ENCODE measurements at regions not wholly inside any gene's neighbourhood (a gene's known extent, or its start where the extent isn't known, plus 50 kb on each side); places are given as distances from the start of the nearest gene placed in this dataset.

DNA sequence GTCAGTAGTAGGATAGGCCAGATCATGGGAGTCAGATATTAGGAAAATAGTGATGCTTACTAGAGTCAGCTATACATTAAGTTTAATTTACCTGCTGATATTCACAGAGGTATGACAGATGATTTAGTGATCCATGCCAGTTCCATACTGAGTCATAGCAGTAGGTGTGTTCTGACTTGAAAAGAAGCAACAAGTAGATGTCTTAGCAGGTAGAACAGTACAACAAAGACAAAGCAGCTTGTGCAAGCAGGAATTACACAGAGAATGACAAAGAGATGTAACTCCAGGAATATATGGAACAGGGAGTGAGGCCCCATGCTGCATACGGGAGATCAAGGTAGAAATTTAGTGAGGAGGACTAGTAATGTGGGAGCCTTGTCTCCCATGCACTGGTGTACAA is 556.9 kb downstream of the SLC16A7 start:
- no peak for DNase-seq

DNA sequence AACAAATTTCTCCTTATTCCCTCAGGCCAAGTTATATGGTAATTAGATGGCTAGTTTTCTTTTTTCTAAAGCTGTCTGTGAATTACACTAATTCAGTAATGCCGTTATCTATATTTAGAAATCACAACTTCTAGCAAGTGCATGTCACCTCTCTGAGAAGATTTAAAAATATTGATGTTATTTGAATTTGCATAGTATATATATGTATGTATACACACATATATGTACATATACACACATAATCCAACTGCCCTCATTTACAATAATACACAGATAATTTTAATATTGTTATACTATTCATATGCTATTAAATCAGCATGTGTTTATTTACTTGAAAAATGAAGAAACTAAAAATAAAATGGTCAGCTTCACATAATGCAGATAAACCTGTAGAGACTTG is 563.9 kb downstream of the SLC16A7 start:
- DNase-seq: no peak

DNA sequence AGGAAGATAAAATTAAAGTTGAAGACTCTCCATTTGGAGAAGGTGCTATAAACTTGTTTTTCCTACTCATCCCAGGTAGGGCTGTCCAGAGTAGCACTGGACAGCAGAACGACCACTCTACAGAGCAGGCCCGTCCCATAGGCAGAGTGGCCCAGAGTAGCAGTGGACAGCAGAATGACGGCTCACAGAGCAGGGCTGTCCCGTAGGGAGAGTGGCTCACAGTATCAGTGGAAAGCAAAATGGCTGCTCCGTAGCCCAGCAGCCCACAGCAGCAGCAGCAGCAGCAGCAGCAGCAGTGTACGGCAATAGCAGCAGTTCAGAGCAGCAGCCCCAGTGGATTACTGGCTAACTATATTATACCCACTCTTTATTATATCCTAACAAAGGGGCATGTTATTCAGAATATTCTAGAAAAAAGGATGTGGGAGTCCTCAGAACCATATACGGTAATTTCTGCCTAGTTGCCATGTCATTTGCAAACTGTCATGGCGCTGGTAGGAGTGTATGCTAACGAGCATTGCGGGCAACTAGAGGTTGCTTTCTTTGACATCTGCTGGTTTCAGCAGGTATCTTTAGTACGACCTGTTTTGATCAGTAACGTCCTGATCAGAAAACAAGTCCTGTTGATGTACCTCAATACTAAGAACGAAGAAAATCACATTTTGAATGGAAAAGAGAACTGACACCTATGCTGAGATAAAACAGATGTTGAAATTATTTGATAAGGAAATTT is 567.3 kb downstream of the SLC16A7 start:
- DNase-seq: no peak

DNA sequence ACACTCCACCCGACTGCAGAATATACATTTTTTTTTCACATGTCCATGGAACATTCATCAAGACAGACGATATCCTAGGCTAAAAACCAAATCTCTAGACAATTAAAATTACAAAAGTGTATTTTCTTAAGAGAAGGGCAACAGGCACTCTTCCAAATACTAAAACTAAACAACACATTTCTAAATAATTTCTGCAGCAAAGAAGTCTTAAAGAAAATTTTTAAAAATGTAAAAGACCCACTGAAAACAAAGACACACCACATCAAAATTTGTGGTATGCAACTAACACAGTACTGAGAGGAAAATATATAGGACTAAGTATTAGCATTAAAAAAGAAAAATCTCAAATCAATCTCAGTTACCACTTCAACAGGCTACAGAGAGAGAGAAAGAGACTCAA is 570.0 kb downstream of the SLC16A7 start:
- no peak for DNase-seq

DNA sequence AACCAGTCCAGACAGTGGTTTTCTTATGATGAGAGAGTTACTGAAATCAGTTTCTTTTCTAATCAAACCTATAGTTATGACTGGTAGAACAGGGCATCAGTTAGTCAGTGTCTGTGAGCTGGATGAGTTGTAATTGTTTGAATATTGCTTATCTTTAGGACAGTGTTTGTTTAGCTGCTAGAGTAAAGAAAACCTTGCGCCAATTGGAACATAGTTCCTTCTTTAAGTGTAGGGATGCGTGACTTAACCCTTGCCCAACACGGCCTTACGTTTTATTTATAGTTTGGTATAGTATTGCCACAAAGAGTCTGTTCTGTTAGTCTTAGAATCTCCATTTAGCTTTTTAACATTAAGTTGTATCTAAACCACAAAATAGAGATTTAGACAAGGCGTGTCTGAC is 572.6 kb downstream of the SLC16A7 start:
- no peak for DNase-seq

DNA sequence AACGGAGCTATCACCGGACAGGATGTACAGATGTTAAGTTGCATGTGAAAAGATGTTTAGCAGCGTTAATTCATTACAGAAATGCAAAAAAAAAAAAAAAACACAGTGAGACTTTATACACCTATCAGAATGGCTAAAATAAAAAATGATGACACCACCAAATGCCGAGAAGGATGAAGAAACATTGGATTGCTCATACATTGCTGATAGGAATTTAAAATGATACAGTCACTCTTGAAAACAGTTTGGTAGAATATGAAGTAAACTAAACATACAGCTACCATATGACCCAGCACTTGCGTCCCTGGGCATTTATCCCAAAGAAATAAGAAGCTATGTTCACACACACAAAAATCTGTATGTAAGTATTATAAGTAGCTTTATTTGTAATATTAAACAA is 574.1 kb downstream of the SLC16A7 start:
- DNase-seq: no peak

DNA sequence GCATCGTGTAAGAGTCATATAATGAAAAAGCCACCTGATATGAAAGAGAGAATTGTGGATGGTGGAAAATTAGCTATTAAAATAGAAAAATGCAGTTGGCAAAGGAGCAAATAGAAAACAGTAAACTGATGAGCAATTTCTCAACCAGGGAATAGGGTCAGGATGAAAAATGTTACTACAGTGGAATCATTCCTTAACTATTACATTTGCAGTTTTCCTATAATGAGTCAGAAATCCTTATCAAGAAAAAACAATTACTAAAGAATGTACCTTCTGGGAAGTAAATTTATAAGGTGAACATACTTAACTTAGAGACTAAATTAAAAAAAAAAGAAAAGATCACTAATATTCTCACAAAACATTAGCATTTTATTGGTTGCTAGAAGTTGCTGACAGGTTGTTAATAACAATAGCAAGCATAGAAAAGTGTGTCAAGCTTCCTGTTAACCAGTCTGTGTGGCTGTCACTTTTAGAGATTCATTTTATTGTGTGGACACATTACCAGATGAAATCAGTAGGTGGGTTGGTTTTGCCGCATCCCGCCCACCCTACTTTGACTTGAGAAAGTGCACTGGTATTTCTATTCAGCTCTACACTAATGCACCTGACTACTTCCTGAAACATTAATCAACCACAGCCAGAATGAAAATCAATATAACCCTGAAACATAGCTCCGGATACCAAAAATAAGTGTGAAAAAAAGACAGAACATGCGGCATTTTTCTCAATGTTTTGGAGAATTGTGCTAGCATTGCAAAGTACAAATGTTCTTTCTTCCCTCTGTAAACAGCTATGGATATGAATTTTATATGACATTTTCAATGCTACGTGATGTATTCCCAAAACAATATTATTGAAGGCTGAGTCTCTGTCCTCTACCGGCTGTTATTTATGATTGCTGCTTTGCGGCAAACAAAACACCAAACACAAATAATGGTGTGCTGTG is 576.7 kb downstream of the SLC16A7 start:
- DNase-seq: no peak

DNA sequence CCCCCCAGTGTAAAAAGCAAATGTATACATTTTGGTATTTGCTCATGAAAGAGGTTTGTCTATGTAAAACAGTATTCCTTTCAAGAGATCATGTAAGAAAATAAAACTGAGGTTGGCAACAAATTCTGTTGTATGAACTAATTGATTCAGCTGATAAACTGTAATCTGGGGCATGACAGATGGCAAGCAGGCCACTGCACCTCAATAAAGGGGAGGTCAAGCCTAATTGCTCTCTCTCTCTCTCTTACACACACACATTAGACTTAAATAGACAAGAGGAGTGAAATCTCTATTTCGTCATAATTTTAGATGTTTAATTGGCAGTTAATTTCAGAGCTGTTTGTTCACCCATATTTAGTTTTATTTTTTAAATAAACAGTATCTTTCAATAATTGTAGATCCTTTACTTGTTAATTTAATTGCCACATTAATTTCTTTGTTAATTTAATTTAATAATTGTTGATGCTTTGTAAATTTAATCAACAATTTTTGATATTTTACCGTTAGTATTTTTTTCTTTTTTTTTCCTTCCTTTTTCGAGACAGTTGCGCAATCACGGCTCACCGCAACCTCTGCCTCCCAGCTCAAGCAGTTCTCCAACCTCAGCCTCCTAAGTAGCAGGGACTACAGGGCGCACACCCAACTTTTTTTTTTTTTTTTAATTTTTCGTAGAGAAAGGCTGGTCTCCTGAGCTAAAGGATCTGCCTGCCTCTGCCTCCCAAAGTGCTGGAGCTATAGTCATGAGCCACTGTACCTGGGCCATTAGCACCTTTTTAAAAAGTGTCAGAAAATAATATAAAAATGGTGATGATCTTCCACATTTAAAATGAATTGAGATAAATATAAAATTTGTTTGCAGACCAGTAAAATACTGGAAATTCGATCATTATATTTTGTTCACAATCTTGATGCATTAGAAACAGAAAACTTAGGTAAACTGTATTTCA is 577.7 kb downstream of the SLC16A7 start:
- no peak for DNase-seq

DNA sequence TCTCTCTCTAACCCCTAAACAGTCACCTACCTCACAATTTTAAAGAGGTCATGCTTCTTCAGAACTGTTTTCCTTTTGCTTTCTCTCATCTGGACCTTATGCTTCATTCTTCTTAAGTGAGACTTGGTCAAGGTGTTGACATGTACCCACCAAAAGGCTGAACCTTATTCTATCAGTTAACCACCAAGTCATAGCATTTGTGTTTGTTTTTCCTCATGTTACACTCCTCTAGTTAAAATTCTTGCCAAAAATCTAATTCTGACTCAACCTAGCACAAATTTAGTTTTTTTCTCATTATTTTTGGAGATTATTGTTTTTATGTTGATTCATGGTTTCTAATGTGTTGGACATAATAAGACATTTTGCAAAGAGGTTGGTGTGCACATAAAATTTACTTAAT is 578.6 kb downstream of the SLC16A7 start:
- DNase-seq: no peak

DNA sequence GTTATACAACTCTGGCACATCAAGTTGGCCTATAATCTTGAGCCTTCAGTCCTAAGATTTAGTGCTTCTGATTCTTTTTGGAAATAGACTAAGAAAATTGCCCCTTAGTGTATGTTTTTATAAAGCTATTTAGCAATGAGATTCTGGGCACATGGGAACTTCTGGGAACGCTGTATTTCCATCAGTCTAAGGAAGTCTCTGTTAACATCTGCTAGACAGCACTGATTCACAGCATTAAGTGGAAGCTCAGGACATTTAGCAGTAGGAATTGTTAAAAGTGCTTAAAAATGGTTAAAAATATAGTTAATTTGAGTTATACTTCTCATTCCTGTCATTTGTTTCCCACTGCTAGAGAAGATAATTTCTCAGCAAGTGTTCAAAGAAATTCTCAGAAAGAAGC is 579.1 kb downstream of the SLC16A7 start:
- no peak for DNase-seq

DNA sequence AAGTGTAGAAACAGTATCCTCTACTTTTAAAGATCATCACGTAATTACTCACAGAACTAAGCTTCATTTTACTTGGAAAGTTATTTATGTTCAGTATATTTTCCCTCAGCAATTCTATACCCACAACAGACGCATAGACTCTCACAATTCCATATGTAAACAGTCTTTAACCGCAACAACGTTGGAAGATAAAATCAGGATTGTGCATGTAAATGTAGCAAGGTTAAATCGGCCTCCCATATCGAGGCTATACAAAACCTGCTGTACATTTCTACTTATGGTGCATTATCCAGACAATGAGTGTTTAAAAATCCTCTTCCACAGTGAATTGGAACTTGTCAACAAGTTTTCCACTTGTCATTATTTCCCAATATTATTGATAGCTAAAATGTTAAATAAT is 581.1 kb downstream of the SLC16A7 start:
- no peak for DNase-seq

DNA sequence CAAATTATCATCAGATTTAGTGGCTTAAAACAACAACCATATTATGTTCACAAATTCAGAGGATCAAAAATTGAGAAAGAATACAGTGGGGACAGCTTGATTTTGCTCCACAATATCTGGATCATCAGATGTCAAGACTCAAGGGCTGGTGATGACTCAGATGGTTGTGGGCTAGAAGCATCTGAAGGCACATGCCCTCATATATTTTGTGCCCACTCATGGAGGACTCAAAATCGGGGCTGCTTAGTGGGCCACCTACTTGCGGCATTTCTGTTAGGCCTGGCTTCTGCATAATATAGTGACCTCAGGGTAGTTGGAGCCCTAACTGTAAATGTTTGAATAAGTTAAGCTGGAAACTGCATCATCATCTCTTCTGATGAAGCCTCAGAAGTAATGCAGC is 584.5 kb downstream of the SLC16A7 start:
- no peak for DNase-seq

DNA sequence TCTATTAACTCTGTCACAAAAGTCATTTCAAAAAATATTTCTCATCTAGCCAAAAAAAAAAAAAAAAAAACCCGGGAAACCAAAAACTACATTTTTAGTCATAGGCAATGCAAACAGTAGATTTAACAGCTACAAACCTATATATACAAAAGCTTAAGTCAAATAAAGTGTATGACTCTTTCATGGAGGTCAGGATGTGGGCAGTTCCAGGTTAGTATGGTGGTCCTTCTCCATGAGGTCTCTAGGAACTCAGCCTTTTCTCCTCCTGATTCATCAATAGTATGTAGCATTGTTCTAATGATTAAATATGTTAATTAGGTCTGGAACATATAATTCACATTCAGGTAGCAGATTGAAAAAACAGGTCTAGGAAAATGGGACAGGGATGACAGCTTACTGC is 586.5 kb downstream of the SLC16A7 start:
- DNase-seq: no peak

DNA sequence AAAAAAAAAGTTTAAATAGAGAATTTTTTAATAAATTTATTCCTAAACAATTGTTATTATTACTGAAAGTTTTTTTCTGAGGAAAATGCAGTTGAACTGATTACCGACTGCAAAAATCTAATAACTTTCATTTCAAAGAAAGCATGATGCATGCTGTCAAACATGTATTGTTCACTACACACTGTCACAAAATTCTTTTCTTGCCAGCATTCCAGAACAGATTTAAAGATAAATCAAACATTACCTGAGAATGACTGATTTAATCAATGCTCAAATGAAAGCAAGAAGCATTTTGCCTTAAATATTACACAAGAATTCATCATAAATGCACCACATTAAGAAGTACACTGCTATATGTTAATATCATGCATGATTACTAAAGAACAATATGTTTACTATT is 588.3 kb downstream of the SLC16A7 start:
- no peak for DNase-seq

DNA sequence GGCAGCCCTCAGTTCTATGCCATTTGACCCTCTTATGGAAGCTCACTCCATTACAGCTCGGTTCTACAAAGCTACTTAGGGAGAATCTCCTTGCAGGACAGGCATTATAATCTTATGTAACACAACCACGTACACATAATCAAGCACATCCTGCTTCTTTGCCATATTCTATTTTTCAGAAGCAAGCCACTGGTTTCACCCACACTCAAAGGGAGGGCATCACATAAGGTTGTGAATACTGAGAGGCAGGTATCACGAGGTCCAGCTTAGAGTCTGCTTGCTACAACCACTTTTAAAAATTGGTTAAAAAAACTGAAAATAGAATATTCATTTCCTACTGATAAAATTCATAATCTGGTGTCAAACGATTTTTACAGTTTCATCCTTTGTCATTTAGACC is 589.2 kb downstream of the SLC16A7 start:
- no peak for DNase-seq

DNA sequence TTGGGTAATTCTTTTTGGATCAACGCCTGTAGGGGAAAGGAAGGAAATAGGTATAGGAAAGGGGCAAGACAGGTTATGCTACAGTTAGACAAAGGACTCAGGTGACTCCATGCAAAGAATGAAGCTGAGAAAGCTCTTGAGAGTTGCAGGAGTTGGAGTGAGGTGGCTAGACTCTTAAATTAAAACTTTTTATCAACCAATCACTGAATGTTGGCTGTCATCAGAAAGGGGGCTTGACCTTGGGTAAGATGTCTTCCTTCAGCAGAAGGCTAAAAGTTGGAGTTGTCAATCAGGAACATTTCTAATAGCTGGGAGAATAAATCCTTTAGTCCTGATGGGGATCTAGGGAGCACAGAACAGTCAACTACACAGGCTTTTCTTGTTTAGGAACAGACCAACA is 595.4 kb downstream of the SLC16A7 start:
- DNase-seq: no peak

DNA sequence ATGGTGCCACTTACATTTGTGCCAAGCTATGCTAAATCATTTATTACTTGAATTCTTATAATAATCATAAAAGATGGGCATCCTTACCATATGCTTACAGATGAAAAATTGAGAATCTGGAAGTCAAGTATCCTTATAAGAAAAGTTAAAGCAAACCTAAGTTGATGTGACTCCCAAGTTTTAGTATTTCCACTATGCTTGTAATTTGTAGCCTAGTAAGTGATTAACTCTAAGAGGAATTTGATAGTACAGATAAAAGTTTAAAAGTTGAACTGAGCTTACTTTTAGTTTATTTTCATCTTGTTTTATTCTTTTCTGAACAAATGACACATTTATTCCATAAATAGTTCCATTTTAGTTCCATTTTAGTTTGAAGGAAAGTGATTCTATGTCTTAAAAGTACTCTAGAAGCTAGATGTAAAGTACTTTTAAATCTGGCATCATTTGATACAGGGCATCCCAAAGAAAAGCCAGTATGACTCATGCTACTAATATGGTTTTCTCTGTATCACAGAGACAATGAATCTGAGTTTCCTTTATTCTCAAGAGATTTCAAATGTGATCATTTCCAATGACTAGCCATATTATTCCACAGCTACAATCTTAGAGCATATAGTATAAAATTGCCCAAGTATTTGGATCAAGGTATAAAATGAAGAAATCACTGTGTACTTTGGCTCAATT is 596.0 kb downstream of the SLC16A7 start:
- no peak for DNase-seq

DNA sequence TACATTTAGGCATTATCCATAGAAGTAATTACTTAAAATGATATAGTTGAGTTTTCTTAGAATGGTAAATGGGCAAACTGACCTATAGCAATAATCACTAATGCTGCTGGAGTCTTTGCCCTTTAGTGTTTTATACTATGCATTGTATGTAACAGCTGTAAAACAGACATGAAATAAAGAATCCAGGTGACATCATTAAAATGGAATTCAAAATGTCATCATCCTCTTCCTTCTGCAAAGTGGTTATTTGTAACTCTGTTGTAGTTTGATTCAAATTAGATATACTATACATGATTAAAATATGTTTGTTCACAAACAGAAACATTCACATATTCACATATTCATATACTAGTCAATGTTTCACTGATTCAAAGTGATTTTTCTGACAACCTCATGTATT is 598.8 kb downstream of the SLC16A7 start:
- no peak for DNase-seq

DNA sequence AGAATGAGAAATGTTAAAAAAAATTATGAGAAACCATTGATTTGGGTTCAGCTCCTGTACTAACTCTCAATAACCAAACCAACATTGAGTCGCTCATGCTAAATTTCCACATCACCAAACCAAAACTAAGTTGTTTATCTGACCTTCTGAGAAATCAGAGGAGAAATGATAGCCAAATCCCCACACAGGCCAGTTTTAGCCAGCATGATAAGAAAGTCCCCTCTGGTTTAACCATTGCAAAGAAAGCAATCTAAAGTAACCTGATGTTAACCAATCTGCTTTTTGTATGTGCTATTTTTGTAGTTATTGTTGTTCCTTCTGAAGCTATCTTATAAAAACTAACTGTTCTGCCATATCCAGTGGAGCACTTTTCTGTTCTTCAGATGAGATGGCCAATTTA is 599.7 kb downstream of the SLC16A7 start:
- DNase-seq: no peak

DNA sequence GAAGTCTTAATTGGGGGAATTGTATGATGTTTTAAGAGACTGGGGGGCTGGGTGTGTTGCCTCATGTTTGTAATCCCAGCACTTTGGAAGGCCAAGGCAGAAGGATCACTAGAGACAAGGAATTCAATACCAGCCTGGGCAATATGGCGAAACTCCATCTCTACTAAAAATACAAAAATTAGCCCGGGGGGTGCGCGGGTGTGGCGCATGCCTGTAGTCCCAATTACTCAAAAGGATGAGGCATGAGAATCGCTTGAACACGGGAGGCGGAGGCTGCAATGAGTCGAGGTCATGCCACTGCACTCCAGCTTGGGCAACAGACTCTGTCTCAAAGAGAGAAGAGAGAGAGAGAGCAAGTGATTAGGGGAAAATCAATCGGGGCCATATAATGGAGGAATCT is 600.5 kb downstream of the SLC16A7 start:
- DNase-seq: no peak

DNA sequence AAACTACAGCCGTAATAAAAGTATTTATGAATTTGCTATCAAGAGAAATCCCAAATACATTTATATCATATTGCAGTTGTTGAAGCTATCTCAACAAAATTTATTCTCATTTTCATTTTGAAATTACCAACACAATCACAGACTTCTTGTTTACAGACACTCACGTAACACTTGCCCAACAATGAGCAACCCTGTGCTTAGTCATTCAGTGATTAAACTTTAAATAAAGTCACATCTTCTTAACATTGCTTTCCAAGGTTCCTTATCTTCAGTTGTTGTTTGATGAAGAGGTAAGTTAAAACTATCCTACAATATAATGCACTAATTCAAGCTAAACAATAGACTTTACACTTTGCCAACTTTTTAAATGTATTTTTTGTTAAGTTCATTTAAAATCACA is 601.8 kb downstream of the SLC16A7 start:
- DNase-seq: no peak

DNA sequence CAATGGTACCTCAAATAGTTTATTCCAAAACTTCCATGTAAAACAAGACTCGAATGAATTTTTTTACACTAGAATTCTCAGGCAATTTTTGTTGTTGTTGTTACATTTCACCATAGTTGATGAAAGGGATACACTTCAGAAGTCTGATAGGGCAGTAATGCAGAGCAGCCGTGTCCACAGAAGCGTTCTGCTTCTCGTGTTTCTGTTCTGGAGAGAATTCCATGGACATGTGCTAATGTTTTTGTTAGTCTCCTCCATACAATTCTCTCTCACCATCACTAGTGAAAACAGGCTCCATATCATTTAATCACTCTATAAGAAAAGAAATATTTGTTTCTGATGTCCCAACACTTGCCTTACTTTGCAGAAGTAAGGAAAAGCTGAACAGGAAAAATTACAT is 606.1 kb downstream of the SLC16A7 start:
- DNase-seq: no peak

DNA sequence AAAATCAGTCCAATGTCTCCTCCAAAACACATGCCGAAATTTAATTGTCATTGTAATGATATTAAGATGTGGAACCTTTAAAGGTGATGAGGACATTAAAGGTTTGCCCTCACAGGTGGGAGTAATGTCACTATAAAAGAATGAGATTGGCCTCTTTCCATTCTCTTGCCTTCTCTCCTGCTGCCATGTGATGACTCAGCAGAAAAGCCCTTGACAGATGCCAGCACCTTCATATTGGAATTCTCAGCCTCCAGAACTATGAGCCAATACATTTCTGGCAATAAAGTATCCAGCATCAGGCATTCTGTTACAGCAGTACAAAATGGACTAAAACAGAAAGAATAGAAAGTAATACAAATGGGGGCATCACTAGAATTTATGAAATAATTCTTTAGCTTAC is 609.7 kb downstream of the SLC16A7 start:
- DNase-seq: no peak

Data from NCI-H1417 treated with DMSO at 0.1 percent for 48 hours (cell line).